CD4-positive, alpha-beta T cell (primary cell): ENCODE measurements at regions not wholly inside any gene's neighbourhood (a gene's known extent, or its start where the extent isn't known, plus 50 kb on each side); places are given as distances from the start of the nearest gene placed in this dataset.

Experiments used
- ATAC-seq: fragments of 200-7000 bp; cut with Tn5 transposase; one replicate; pipeline ENCODE4 v1.10.0; 2022; ENCODE audit warnings: mild to moderate bottlenecking; ENCODE audit not compliant: poor library complexity
- CTCF ChIA-PET: fragments of 350-600 bp; sonication (Branson Sonifier 250); formaldehyde crosslinking; loops from one replicate; lab custom pipeline; 2021; ENCODE audit warnings: antibody characterized with exemption, inconsistent platforms; lab: Charles Lee
- POLR2A ChIA-PET: fragments of 350-600 bp; sonication (Branson Sonifier 250); formaldehyde crosslinking; loops from one replicate; lab custom pipeline; 2021; ENCODE audit warnings: antibody characterized with exemption, inconsistent platforms; lab: Charles Lee
- DNase-seq, 14 experiments: peaks; one replicate each; pipeline ENCODE4 v3.0.0-alpha.2; 2013 to 2020; ENCODE audit warnings: mixed read lengths in 2 of 14
- H3K27ac ChIP-seq, 2 donors: one replicate each; pipeline versions ENCODE4 v1.5.1 to v1.7.0; 2013; ENCODE audit warnings: low read length in 2 of 2, low read depth in 1 of 2, mild to moderate bottlenecking in 1 of 2
- H3K27me3 ChIP-seq, 2 experiments: 1 replicate in 1 of 2; 2 replicates in 1 of 2; pipeline versions ENCODE4 v1.6.1 to v1.7.0; 2013; ENCODE audit warnings: low read length in 2 of 2, control low read depth in 1 of 2, mild to moderate bottlenecking in 1 of 2, moderate library complexity in 1 of 2; ENCODE audit not compliant: insufficient read depth in 2 of 2, control insufficient read depth in 1 of 2
- H3K36me3 ChIP-seq: one replicate; pipeline ENCODE4 v1.6.1; 2013; ENCODE audit warnings: low read length, control low read depth; ENCODE audit not compliant: insufficient read depth
- H3K4me1 ChIP-seq: one replicate; pipeline ENCODE4 v1.6.1; 2013; ENCODE audit warnings: low read length, control low read depth; ENCODE audit not compliant: insufficient read depth
- H3K4me3 ChIP-seq: one replicate; pipeline ENCODE4 v1.5.1; 2013; ENCODE audit warnings: mild to moderate bottlenecking, low read length, moderate library complexity
- H3K9me3 ChIP-seq, 2 experiments: 1 replicate in 1 of 2; 2 replicates in 1 of 2; pipeline versions ENCODE4 v1.6.1 to v1.7.0; 2013; ENCODE audit warnings: low read length in 2 of 2, mild to moderate bottlenecking in 2 of 2, control low read depth in 1 of 2, moderate library complexity in 1 of 2; ENCODE audit not compliant: control insufficient read depth in 1 of 2, insufficient read depth in 1 of 2
- H3K27ac Mint-ChIP-seq: one replicate; pipeline ENCODE4 v1.8.0; 2020; ENCODE audit warnings: mixed read lengths
- H3K27me3 Mint-ChIP-seq: one replicate; pipeline ENCODE4 v1.8.0; 2021; ENCODE audit warnings: mixed read lengths
- H3K36me3 Mint-ChIP-seq: one replicate; pipeline ENCODE4 v1.8.0; 2021; ENCODE audit warnings: low read depth, mixed read lengths
- H3K4me1 Mint-ChIP-seq: one replicate; pipeline ENCODE4 v1.8.0; 2021; ENCODE audit warnings: low read depth, mixed read lengths
- H3K4me3 Mint-ChIP-seq: one replicate; pipeline ENCODE4 v1.8.0; 2020; ENCODE audit warnings: mild to moderate bottlenecking, mixed read lengths
- H3K9me3 Mint-ChIP-seq: one replicate; pipeline ENCODE4 v1.8.0; 2020; ENCODE audit warnings: mixed read lengths
- intact Hi-C, 2 experiments: fragments of 100-400 bp; cut with DNase I in 1 of 2; cut with micrococcal nuclease in 1 of 2; formaldehyde crosslinking; loops; one replicate each; pipeline versions ENCODE4 v1.15.1 to v1.9.0; 2023 to 2025; cut with DNase I, micrococcal nuclease
- TF ChIP-seq, protein P1 (sequence below): fragments of 200-600 bp; IDR thresholded peaks from one replicate; pipeline ENCODE4 v1.8.0; 2022; ENCODE audit warnings: antibody characterized with exemption, mild to moderate bottlenecking

DNA sequence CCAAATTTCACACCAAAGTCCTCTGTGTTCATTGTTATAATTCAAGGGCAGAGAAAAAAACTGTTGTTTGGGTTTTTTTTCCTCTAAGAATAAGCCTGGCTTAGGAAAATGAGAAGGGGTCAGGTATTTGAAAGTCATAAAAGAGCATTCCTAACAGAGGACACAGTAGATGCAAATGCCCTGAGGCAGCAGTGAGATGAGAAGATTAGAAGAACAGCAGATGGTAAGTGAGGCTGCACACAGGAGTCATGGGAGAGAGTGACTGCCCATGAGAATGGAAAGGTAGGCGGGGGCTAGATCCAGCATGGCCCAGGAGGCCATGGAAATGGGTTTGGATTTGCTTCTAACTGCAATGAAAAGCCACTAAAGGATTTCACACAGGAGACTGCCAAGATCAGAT lies 107.5 kb upstream of the RBPJ start:
- DNase-seq (no peak), ATAC-seq (no peak)
- Mint-ChIP-seq H3K9me3 (no peaks in the 10 kb centered on the region), H3K27ac (no peak overlapping the region), H3K4me1 (no peaks in the 10 kb centered on the region), H3K36me3 (no peaks in the 10 kb centered on the region), H3K4me3 (no peak overlapping the region), H3K27me3 (peaks cover 7% of the 10 kb centered on the region)
- ChIA-PET POLR2A (no interaction called here), CTCF (no interaction called here)
- Histone ChIP-seq H3K27ac (no peak overlapping the region), H3K4me1 (no peaks in the 10 kb centered on the region), H3K4me3 (no peak overlapping the region), H3K27me3 (peaks cover 0 to 5% of the 10 kb centered on the region in 2 experiments), H3K36me3 (no peaks in the 10 kb centered on the region), H3K9me3 (no peaks in the 10 kb centered on the region)
- intact Hi-C loops, result no loop called here
- TF ChIP-seq, protein P1, sequence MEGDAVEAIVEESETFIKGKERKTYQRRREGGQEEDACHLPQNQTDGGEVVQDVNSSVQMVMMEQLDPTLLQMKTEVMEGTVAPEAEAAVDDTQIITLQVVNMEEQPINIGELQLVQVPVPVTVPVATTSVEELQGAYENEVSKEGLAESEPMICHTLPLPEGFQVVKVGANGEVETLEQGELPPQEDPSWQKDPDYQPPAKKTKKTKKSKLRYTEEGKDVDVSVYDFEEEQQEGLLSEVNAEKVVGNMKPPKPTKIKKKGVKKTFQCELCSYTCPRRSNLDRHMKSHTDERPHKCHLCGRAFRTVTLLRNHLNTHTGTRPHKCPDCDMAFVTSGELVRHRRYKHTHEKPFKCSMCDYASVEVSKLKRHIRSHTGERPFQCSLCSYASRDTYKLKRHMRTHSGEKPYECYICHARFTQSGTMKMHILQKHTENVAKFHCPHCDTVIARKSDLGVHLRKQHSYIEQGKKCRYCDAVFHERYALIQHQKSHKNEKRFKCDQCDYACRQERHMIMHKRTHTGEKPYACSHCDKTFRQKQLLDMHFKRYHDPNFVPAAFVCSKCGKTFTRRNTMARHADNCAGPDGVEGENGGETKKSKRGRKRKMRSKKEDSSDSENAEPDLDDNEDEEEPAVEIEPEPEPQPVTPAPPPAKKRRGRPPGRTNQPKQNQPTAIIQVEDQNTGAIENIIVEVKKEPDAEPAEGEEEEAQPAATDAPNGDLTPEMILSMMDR, result no peak

GRCh38 chr4:26214994-26215393 lies 105.8 kb upstream of the RBPJ start:
- Mint-ChIP-seq H3K27me3 (peaks cover 4% of the 10 kb centered on the region), H3K4me3 (no peak overlapping the region), H3K36me3 (no peaks in the 10 kb centered on the region), H3K9me3 (no peaks in the 10 kb centered on the region), H3K4me1 (no peaks in the 10 kb centered on the region), H3K27ac (no peak overlapping the region)
- intact Hi-C loops, result no loop called here
- DNase-seq, result no peak
- Histone ChIP-seq H3K4me3 (no peak overlapping the region), H3K9me3 (no peaks in the 10 kb centered on the region), H3K27ac (no peak overlapping the region), H3K27me3 (peaks cover 0 to 5% of the 10 kb centered on the region in 2 experiments), H3K36me3 (no peaks in the 10 kb centered on the region), H3K4me1 (peaks cover 3% of the 10 kb centered on the region)
- TF ChIP-seq, protein P1, result no peak
- ChIA-PET POLR2A (no interaction called here), CTCF (no interaction called here)
- no peak for ATAC-seq

DNA sequence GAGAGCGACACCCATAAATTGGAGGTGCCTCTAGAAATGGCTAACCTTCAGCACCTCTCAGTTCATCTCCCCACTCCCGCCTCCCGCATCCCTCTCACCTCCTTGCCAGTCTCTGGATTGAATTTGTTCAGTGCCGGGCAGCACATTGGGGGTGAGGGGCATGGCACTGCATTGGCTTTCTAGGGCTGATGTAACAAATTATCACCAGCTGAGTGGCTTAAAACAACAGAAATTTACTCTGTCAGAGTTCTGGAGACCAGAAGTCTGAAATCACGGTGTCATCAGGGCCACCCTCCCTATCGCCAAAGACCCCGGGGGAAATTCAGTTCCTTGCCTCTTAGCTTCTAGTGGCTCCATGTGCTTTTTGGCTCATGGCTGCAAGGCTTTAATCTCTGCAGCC lies 105.1 kb upstream of the RBPJ start:
- no peak for DNase-seq

More for the DNA sequence above, 105.1 kb upstream of the RBPJ start:
- Mint-ChIP-seq H3K27ac (no peak overlapping the region), H3K27me3 (no peaks in the 10 kb centered on the region), H3K9me3 (no peaks in the 10 kb centered on the region), H3K4me3 (no peak overlapping the region), H3K4me1 (no peaks in the 10 kb centered on the region), H3K36me3 (no peaks in the 10 kb centered on the region)
- no peaks in the 10 kb centered on the region for H3K9me3 ChIP-seq
- no peak overlapping the region for H3K4me3 ChIP-seq
- H3K27ac ChIP-seq, result no peak overlapping the region
- ATAC-seq, result no peak
- ChIA-PET CTCF (no interaction called here), POLR2A (no interaction called here)
- intact Hi-C loops, result no loop called here
- peaks cover 0 to 5% of the 10 kb centered on the region in 2 experiments for H3K27me3 ChIP-seq
- H3K4me1 ChIP-seq, result peaks cover 3% of the 10 kb centered on the region
- TF ChIP-seq, protein P1, result no peak
- H3K36me3 ChIP-seq, result no peaks in the 10 kb centered on the region
